ENCODE measurements at regions not wholly inside any gene's neighbourhood (a gene's known extent, or its start where the extent isn't known, plus 50 kb on each side); places are given as distances from the start of the nearest gene placed in this dataset.

DNA sequence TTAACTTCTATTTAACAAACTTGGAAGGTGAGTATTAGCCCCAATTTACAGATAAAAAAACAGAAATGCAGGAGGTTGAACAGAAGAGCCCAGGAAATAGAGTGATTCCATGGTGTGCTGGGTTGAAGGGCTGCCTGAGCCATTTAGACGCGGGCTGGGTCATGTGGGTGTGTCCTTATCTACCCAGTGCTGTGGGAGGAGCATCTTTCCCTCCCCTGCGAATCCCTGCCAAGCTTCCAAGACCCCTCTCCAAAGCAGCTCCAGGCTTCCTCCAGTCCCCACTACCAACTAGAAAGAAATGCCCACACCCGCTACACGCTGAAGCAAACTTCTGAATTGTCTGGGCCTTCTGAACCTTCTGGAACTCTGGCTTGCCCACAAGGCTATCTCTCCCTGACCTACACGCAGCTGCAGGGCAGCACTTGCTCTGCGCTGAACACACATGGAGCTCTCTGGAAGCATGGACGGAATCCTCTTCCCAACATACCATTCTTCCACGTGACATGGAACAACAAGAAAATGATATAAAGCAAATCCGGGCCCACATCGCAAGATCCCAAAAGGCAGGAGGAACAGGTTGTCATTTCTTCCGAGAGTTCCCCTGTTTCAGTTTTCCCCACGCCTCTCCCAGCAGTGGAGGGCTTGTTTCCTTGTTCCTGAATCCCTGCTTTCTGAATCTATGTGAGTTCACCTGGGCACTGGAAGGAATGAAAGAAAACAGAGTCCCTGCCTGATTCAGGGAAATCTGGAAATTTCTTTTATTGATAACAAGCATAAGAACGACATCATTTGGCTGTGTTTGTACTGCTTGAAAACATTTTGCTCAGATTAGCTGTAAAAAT lies 562.7 kb upstream of the ID2 start:
- TF ChIP-seq, protein P1, sequence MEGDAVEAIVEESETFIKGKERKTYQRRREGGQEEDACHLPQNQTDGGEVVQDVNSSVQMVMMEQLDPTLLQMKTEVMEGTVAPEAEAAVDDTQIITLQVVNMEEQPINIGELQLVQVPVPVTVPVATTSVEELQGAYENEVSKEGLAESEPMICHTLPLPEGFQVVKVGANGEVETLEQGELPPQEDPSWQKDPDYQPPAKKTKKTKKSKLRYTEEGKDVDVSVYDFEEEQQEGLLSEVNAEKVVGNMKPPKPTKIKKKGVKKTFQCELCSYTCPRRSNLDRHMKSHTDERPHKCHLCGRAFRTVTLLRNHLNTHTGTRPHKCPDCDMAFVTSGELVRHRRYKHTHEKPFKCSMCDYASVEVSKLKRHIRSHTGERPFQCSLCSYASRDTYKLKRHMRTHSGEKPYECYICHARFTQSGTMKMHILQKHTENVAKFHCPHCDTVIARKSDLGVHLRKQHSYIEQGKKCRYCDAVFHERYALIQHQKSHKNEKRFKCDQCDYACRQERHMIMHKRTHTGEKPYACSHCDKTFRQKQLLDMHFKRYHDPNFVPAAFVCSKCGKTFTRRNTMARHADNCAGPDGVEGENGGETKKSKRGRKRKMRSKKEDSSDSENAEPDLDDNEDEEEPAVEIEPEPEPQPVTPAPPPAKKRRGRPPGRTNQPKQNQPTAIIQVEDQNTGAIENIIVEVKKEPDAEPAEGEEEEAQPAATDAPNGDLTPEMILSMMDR (IDR thresholded peaks at IDR 0.05): no peak
- TF ChIP-seq POLR2AphosphoS5 (IDR thresholded peaks at IDR 0.05) (peak in 1 of 3 donors; percentile 4), POLR2A (IDR thresholded peaks at IDR 0.05) (no peak), EP300 (IDR thresholded peaks at IDR 0.05) (no peak)
